Endothelial cell of umbilical vein (primary cell): ENCODE measurements at regions not wholly inside any gene's neighbourhood (a gene's known extent, or its start where the extent isn't known, plus 50 kb on each side); places are given as distances from the start of the nearest gene placed in this dataset.
"Not testable (repeated sequence)": the region's sequence is repeated elsewhere in the genome, so short reads cannot be mapped to it uniquely, and the experiment has no call there.

ENCODE experiments used
- BruUV-seq: library from RNA; stranded (reverse); fragments of 400-500 nt; replicated peaks from 2 replicates; lab custom pipeline; 2021; lab: Mats Ljungman, UMichigan
- CTCF ChIA-PET: fragments of 300-600, 350-600 bp; sonication (Branson Sonifier 250); formaldehyde crosslinking; loops from one replicate; lab custom pipeline; 2021; ENCODE audit warnings: antibody characterized with exemption, inconsistent platforms; lab: Charles Lee
- POLR2A ChIA-PET: fragments of 300-600, 350-600 bp; sonication (Branson Sonifier 250); formaldehyde crosslinking; loops from one replicate; lab custom pipeline; 2021; ENCODE audit warnings: antibody characterized with exemption, inconsistent platforms; lab: Charles Lee
- DNase-seq: peaks from one replicate; pipeline ENCODE4 v3.0.0-alpha.2; 2011; ENCODE audit warnings: low read depth, low spot score
- FAIRE-seq: peaks from 2 replicates; lab custom pipeline; 2011; peaks lifted over from hg19 to GRCh38; lab: Jason Lieb, UNC
- H2AFZ ChIP-seq: 2 replicates; pipeline ENCODE4 v1.6.0; 2012; ENCODE audit warnings: low read depth, low read length, control low read depth, inconsistent platforms
- H3K27ac ChIP-seq: 2 replicates; pipeline ENCODE4 v1.5.1; 2011; ENCODE audit warnings: low read depth, mild to moderate bottlenecking, control low read depth, low read length, moderate library complexity; ENCODE audit not compliant: insufficient read depth
- H3K27me3 ChIP-seq, 2 experiments: 2 replicates each; pipeline versions ENCODE4 v1.6.0 to v1.6.1; 2011; ENCODE audit warnings: low read length in 2 of 2, mixed read lengths in 1 of 2; ENCODE audit not compliant: control insufficient read depth in 2 of 2, insufficient read depth in 2 of 2
- H3K36me3 ChIP-seq, 2 experiments: 2 replicates in 1 of 2; 3 replicates in 1 of 2; pipeline ENCODE4 v1.5.1; 2011; ENCODE audit warnings: low read length in 2 of 2, mild to moderate bottlenecking in 1 of 2, moderate library complexity in 1 of 2; ENCODE audit not compliant: control insufficient read depth in 2 of 2, insufficient read depth in 2 of 2; ENCODE audit errors: extremely low read depth in 1 of 2
- H3K4me1 ChIP-seq: 3 replicates; pipeline ENCODE4 v1.5.1; 2011; ENCODE audit warnings: mild to moderate bottlenecking, low read length; ENCODE audit not compliant: control insufficient read depth, insufficient read depth; ENCODE audit errors: extremely low read depth
- H3K4me2 ChIP-seq: 2 replicates; pipeline ENCODE4 v1.6.1; 2011; ENCODE audit warnings: low read length, control low read depth, mixed read lengths; ENCODE audit not compliant: insufficient read depth
- H3K4me3 ChIP-seq, 3 experiments: fragments of 200-600 bp in 1 of 3; sonication (generic), shearing (Covaris generic) in 1 of 3; replicated peaks in 1 of 3; 2 replicates each; pipeline ENCODE4 v1.5.1; 2011 to 2016; ENCODE audit warnings: control low read depth in 3 of 3, low read length in 3 of 3, mild to moderate bottlenecking in 2 of 3, inconsistent platforms in 1 of 3, low read depth in 1 of 3, moderate library complexity in 1 of 3; ENCODE audit not compliant: insufficient read depth in 1 of 3
- H3K79me2 ChIP-seq: 2 replicates; pipeline ENCODE4 v1.6.0; 2012; ENCODE audit warnings: low read length, inconsistent platforms; ENCODE audit not compliant: control insufficient read depth, insufficient read depth
- H3K9ac ChIP-seq: replicated peaks from 2 replicates; pipeline ENCODE3; 2011; ENCODE audit warnings: low read length, control low read depth; ENCODE audit not compliant: insufficient read depth; ENCODE audit errors: extremely low read depth
- H3K9me1 ChIP-seq: replicated peaks from 3 replicates; pipeline ENCODE4 v1.6.0; 2011; ENCODE audit warnings: mild to moderate bottlenecking, low read length; ENCODE audit not compliant: control insufficient read depth, insufficient read depth; ENCODE audit errors: extremely low read depth
- H3K9me3 ChIP-seq: replicated peaks from 2 replicates; pipeline ENCODE4 v1.5.1; 2012; ENCODE audit warnings: low read length, inconsistent platforms; ENCODE audit not compliant: control insufficient read depth, insufficient read depth
- H4K20me1 ChIP-seq: replicated peaks from 2 replicates; pipeline ENCODE3; 2011; ENCODE audit warnings: mild to moderate bottlenecking, low read length; ENCODE audit not compliant: control insufficient read depth, insufficient read depth; ENCODE audit errors: extremely low read depth
- CTCF ChIP-seq, 2 donors: IDR thresholded peaks; 1 replicate in 1 of 2; 2 replicates in 1 of 2; pipeline ENCODE4 v1.5.1; 2011; ENCODE audit warnings: low read length in 2 of 2, mild to moderate bottlenecking in 2 of 2, moderate library complexity in 2 of 2, control low read depth in 1 of 2, inconsistent platforms in 1 of 2, low read depth in 1 of 2; ENCODE audit not compliant: insufficient read depth in 1 of 2; ENCODE audit errors: extremely low read depth in 1 of 2
- EZH2 ChIP-seq: IDR thresholded peaks from 2 replicates; pipeline ENCODE4 v1.6.1; 2012; ENCODE audit warnings: borderline replicate concordance, low read depth, mild to moderate bottlenecking, moderate library complexity, low read length, inconsistent platforms; ENCODE audit not compliant: severe bottlenecking
- FOS ChIP-seq: IDR thresholded peaks from 2 replicates; pipeline ENCODE4 v1.6.1; 2011; ENCODE audit warnings: mild to moderate bottlenecking, low read length, moderate library complexity, borderline replicate concordance; ENCODE audit not compliant: insufficient read depth
- GATA2 ChIP-seq: IDR thresholded peaks from 2 replicates; pipeline ENCODE4 v1.7.0; 2011; ENCODE audit warnings: low read depth, mild to moderate bottlenecking, moderate library complexity, mixed read lengths, low read length; ENCODE audit not compliant: insufficient read length, insufficient read depth
- JUN ChIP-seq: IDR thresholded peaks from 2 replicates; pipeline ENCODE4 v1.6.1; 2011; ENCODE audit warnings: borderline replicate concordance, low read depth; ENCODE audit not compliant: insufficient read length, insufficient read depth
- MYC ChIP-seq: IDR thresholded peaks from one replicate; pipeline ENCODE4 v1.6.1; 2011; ENCODE audit warnings: mild to moderate bottlenecking, low read depth, low read length
- POLR2A ChIP-seq: IDR thresholded peaks from 2 replicates; pipeline ENCODE4 v1.6.1; 2012; ENCODE audit warnings: low read depth, mild to moderate bottlenecking, control low read depth, low read length
- POLR2AphosphoS5 ChIP-seq: IDR thresholded peaks from 2 replicates; pipeline ENCODE4 v1.6.1; 2012; ENCODE audit warnings: low read depth, mild to moderate bottlenecking, control low read depth, low read length, moderate library complexity; ENCODE audit not compliant: insufficient read depth
- dilution Hi-C: fragments of 300-500 bp; cut with MboI; formaldehyde crosslinking; loops from one replicate; pipeline ENCODE4 v1.15.0; 2019; ENCODE audit warnings: low sequenced_read_pairs; ENCODE audit not compliant: extremely low pct_ligation_motif_present
- intact Hi-C: fragments of 100-400 bp; cut with micrococcal nuclease; formaldehyde crosslinking; loops from one replicate; pipeline ENCODE4 v1.10.0; 2022
- TF ChIP-seq, protein P1 (sequence below): IDR thresholded peaks from 2 replicates; pipeline ENCODE4 v1.6.1; 2011; ENCODE audit not compliant: insufficient read depth, insufficient read length

DNA sequence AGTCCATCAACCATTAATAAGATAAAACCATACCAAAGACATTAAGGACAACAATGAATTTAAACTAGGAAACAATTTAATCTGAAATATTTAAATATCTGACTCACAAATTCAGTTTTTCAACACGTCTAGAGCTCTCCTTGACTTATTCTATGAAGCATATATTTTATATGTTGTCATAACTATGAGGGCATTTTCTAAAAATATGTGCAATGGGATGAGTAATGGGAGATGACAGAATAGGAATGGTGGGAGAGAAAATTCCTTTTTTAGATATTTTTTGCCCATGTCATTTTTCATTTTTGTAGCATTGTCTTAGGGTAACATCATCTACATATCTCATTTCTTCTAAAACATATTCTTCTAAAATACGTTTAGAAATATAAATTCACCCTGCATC lies 79.2 kb upstream of the CDH2 start:
- Histone ChIP-seq H4K20me1 (no peaks in the 10 kb centered on the region), H3K27me3 (peaks cover 0 to 4% of the 10 kb centered on the region in 2 experiments), H3K27ac (no peak overlapping the region), H3K4me2 (no peak overlapping the region), H3K79me2 (no peaks in the 10 kb centered on the region), H2AFZ (no peak overlapping the region), H3K9ac (no peak overlapping the region), H3K4me1 (no peaks in the 10 kb centered on the region), H3K9me3 (no peaks in the 10 kb centered on the region), H3K4me3 (no peak overlapping the region), H3K36me3 (no peaks in the 10 kb centered on the region), H3K9me1 (no peaks in the 10 kb centered on the region)
- TF ChIP-seq FOS: no peak
- POLR2A ChIA-PET: no interaction called here
- BruUV-seq: no TSS peak
- CTCF ChIA-PET: no interaction called here
- FAIRE-seq: no peak
- dilution Hi-C loops: no loop called here
- intact Hi-C loops: no loop called here
- DNase-seq: no peak

DNA sequence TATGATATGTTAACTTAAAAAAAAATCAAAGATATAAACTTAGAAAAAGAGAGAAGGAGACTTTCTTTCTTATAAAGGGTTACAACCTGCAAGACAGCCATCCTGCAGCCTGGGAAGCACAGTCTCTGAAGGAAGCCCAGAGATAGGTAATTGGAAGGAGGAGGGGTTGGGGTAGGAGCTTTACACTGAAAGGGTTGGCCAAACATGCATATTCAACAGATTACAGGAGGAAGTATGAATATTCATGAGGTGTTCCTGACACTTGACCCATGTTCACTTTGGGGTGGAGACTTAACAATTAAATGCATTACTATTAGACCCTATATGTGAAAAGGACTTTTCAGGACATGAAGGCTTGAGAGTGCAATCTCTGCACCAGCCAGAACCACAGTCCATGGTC lies 71.7 kb upstream of the CDH2 start:
- Histone ChIP-seq H3K79me2 (no peaks in the 10 kb centered on the region), H3K4me3 (no peak overlapping the region), H4K20me1 (no peaks in the 10 kb centered on the region), H3K4me1 (no peaks in the 10 kb centered on the region), H3K9me3 (no peaks in the 10 kb centered on the region), H2AFZ (no peak overlapping the region), H3K36me3 (no peaks in the 10 kb centered on the region), H3K9ac (no peak overlapping the region), H3K27me3 (no peaks in the 10 kb centered on the region), H3K27ac (no peak overlapping the region), H3K9me1 (no peaks in the 10 kb centered on the region), H3K4me2 (no peak overlapping the region)
- dilution Hi-C loops (no loop called here), intact Hi-C loops (no loop called here)
- DNase-seq (no peak), FAIRE-seq (no peak)
- POLR2A ChIA-PET: no interaction called here
- no TSS peak for BruUV-seq
- CTCF ChIA-PET: no interaction called here
- TF ChIP-seq EZH2 (no peak), POLR2AphosphoS5 (no peak), JUN (no peak), MYC (no peak), POLR2A (no peak), FOS (no peak), GATA2 (no peak), CTCF (IDR thresholded peaks at IDR 0.05; ENCODE audit: extremely low read depth in 1 of 2, insufficient read depth in 1 of 2, low read depth in 1 of 2, low read length in 2 of 2) (no peak)
- TF ChIP-seq, protein P1, sequence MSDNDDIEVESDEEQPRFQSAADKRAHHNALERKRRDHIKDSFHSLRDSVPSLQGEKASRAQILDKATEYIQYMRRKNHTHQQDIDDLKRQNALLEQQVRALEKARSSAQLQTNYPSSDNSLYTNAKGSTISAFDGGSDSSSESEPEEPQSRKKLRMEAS: no peak

- dilution Hi-C loops, H3K4me1 ChIP-seq, H3K9me1 ChIP-seq, CTCF ChIA-PET, intact Hi-C loops, BruUV-seq, FAIRE-seq, H2AFZ ChIP-seq, H3K9me3 ChIP-seq, H3K36me3 ChIP-seq, H3K27me3 ChIP-seq, H4K20me1 ChIP-seq, H3K9ac ChIP-seq, H3K4me2 ChIP-seq, DNase-seq, POLR2A ChIA-PET, H3K79me2 ChIP-seq, H3K4me3 ChIP-seq, H3K27ac ChIP-seq: not testable (repeated sequence)
Measured at GRCh38 chr18:28240626-28241025, 63.7 kb upstream of the CDH2 start.
